Endometrium (tissue), 2 donors: ENCODE measurements at regions not wholly inside any gene's neighbourhood (a gene's known extent, or its start where the extent isn't known, plus 50 kb on each side); places are given as distances from the start of the nearest gene placed in this dataset.
"Not testable (repeated sequence)": the region's sequence is repeated elsewhere in the genome, so short reads cannot be mapped to it uniquely, and the experiment has no call there.

ENCODE experiments used
- FAIRE-seq: peaks from 2 replicates; lab custom pipeline; 2012; peaks lifted over from hg19 to GRCh38; lab: Jason Lieb, UNC
- donor health status: control.
- donor health status: control.

DNA sequence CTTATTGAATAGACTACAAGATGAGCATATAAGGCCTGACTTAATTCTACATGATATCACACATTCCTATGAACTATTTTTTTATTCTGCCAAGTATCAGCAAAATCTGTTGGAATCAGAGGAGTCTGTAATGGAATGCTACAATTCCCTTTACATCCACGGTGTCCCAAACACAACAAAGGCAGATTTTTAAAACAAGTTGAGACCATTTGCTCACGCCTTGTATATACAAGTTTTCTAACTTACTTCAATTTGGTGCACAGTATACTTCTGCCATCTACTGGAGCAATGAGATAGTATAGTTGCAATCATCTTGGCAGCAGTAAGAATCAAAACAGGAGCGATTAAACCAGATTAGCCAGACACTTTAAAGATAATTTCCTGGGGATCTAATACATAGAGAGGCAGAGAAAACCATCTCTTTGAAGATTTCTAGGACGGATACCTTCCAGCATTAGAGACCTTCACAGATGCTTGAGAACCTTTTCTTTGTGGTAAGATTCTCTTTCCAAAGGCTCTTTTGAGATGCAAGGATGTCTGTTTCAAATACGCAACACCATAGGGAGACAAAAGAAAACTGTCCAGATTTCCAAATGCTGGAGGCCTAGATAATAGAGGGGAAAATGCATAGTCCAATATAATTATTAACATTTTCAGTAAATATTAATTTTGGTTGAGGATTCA is 302.0 kb upstream of the MIR17HG start:
- FAIRE-seq: no peak

DNA sequence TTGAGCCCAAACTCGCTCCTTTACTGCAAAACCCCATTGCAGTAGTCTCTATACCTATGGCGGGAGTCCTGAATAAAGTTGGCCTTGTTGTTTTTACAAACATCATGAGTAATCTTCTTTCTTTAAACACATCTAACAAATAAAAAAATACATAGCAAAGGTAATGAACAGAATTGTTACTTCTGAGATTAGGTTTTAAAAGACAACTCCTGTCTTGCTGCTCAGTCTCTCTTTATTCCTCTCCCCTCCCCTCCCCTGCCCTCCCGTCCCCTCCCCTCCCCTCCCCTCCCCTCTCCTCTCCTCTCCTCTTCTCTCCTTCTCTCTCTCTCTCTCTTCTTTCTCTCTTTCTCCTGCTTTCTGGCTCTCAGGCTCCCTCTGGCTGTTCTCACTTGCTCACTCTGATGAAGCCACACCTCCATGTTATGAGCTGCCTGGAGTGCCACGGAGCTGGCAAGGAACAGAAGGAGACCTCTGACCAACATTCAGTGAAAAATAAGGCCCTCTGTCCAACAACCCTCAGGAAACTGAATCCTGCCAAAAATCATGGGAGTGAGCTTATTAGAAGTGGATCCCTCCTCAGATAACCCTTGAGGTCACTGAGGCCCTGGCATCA is 300.7 kb upstream of the MIR17HG start:
- FAIRE-seq: no peak

DNA sequence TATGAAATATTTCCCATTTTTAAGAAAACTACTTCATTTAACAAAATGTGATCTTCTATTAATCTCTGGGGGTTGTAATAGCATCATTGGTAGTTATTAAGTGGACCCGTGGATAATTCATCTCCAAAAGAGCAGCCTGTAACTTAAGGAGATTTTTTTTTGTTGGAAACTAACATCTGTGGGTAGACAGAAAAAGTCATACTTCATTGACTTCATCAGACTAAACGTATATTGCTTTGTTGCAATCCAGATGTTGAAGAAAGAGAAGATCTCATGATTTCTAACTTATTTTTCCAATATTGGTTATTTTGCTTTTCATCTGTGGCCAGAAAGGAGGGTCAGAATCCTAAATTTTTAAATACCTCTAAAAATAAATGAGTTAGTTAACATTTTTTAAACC is 296.5 kb upstream of the MIR17HG start:
- no peak for FAIRE-seq

DNA sequence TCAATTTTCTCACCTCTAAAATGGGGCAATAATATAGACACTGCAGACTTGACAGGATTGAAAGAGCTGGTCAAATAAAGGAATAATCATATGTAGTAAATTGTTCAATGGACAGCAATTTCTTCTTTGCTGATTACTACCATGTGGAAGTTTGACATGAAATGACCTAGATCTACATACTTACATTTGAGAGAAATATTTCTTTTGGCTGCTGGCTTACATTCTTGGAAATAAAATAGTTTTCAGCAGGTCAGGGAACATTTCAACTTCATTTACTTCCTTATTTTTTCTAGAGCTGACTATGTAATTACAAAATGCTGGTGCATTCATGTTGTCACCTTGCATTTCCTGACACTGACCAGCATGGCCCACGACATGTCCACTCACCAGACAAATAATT is 294.6 kb upstream of the MIR17HG start:
- no peak for FAIRE-seq

DNA sequence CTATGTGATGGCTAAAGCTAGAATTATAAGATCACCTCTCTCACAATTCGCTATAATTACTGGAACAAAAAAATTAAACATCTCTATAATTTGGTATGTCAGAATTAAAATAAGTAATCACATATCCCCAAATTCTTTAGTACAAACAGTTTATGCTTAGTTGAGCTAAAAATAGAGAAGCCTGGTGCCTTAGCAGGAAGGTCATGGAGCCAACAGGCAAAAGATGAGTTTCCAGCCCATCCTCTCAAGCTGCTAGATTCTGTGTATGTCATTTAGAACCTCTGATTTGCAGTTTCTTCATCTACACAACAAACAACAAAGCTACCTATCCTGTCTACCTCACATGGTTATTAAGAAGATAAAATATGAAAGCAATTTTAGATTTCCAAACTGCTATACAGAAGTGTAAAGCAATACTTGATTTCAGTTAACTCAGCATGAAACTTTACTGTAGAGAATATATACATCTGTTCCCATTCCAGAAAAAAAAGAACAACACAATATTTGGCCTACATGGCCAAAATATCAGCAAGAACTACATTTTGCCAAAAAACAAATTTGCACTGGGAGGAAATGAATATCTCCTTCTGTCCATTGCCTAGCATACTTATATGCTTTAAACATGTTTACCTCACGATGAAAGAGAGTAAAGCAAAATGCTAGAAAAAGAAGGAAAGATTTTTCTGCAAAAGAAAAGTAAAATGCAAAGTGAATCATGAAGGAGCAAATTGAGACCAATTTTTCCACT is 294.0 kb upstream of the MIR17HG start:
- no peak for FAIRE-seq

DNA sequence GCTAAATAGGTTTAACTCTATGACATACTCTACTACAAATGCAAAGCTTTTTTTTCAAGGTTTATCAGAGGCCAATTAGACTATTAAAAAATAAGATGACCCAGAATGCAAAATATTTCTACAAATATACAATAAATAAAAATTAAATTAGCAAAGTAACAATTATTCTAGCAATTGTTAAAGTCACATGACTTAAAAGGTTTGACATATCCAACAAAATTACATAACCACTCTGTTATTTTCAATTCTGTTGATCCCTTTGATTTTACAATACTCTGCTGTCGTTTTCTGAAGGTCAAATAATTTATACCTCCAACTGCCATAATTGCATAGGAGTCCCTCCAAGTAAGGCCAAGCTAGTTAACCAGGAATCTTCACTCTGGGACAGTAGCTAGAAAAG is 292.6 kb upstream of the MIR17HG start:
- FAIRE-seq: no peak

DNA sequence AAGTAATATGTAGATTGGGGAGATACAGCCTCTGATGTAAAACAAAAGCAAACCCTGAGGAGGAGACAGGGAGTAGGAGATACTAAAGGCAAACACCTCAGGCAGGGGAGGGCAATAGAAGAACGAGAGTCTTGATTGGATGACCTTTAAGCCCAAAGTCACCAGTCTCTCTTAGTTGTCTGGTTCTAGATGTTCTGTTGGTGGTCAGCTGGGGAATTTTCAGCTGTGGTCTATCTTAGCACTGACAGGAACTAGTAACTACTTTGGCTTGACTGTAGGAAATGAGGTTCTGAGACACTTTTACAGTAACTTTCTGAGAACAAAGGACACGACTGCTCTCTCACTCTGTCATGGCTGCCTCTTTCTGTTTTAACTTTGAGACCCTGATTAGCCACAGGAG is 290.7 kb upstream of the MIR17HG start:
- no peak for FAIRE-seq

DNA sequence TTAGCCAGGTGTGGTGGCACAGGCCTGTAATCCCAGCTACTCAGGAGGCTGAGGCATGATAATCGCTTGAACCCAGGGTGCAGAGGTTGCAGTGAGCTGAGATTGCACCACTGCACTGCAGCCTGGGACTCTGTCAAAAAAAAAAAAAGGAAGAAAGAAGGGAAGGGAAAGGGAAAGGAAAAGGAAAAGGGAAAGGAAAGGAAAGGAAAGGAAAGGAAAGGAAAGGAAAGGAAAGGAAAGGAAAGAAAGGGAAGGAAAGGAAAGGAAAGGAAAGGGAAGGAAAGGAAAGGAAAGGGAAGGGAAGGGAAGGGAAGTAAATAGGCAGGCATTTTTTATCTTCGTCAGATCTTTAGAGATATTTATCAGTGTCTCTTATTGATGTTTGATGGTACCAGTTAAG is 290.0 kb upstream of the MIR17HG start:
- not testable (repeated sequence) for FAIRE-seq

DNA sequence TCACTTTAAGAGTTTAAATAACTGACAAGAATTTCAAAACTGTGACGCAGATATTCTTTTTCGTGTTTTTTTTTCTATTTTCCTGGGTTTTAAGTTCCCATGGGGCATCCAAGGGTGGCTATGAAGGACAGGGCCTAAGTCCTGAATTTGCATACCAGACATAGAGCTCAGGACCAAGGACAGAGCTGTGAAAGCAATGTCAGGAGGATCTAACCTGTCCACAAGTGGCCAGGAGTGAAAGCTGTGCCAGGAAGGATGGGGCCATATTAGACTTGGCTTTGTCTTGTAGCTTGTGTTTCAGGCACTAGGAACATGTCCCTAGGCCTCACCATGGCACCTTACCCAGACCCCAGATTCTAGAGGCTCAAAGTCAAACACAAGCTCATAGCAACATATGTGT is 289.4 kb upstream of the MIR17HG start:
- FAIRE-seq: no peak

DNA sequence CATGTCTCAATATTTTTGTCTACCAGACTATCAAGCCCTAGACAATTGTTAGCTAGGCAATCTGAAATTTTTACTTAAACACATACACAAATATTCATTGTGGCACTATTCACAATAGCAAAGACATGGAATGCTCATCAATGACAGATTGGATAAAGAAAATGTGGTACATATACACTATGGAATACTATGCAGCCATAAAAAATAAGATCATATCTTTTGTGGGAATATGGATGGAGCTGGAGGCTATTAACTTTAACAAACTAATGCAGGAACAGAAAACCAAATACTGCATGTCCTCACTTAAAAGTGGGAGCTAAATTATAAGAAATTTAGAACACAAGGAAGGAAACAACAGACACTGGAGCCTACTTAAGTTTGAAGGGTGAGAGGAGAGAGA is 288.6 kb upstream of the MIR17HG start:
- FAIRE-seq: no peak

DNA sequence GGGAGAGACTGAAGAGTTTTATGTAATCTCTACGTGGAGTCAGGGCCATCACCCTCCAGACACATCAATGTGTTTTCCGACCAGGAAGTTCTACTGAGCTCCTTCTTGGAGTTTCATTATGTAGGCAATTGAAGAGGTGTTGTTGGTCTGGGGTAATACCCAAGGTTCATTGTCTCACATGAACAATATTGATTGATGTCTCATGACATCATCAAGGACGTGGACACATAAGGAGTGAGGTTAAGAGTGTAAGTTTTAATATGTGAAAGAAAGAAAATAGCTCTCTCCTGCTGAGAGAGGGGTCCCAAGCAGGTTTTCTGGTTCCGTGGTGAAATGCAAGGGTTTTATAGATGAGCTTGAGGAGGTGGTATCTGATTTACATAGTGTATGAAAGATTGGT is 280.7 kb upstream of the MIR17HG start:
- FAIRE-seq: no peak

DNA sequence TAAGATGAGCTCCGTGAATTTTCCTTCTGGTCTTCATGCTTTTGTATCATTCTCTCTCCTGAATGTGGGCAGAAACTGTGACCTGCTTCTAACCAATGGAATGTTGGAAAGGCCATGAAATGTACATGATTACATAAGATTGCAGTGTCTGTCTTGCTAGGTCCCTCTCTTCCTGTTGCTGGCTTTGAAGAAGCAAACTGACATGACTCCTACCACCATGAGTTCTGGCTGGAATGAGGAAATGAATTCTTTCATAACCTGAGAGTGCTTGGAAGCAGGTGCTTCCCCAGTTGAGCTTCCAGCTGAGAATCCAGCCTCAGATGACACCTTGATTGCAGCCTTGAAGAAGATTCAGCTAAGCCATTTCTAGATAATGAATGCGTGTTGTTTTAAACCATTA is 275.0 kb upstream of the MIR17HG start:
- FAIRE-seq: no peak

DNA sequence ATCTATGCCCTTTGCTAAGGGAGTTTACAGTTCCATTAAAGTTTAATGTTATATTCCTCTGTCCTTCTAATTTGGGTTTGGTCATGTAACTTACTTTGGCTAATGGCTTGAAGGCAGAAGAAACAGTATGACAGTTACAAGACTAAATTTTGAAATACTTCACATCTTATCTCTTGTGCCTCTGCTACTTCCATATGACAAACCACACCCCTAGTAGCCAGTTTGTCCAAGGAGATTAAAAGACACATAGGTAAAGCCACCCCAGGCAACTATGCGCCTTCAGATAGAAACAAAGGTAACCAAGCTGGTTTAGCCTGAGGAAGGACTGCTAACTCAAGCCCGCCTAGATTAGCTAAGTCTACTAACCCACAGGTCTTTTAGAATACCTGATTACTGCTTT is 273.4 kb upstream of the MIR17HG start:
- no peak for FAIRE-seq

DNA sequence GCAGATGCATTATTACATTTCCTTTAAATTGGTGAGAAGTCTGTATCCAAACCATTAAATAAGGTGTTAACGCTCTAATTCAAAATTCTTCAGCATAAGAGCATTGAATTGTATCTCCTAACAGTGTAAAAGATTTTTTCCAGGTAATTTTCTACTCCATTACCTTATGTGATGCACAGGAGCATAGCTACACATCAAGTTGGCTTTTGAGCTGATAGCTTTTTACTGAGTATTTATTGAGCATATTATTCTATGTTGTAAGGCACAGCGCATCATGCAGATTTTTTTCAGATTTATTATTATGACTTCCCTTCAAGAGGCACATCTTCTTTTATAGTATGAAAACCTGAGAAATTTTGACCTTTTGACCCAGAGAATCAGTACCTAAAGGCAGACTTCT is 270.7 kb upstream of the MIR17HG start:
- no peak for FAIRE-seq

DNA sequence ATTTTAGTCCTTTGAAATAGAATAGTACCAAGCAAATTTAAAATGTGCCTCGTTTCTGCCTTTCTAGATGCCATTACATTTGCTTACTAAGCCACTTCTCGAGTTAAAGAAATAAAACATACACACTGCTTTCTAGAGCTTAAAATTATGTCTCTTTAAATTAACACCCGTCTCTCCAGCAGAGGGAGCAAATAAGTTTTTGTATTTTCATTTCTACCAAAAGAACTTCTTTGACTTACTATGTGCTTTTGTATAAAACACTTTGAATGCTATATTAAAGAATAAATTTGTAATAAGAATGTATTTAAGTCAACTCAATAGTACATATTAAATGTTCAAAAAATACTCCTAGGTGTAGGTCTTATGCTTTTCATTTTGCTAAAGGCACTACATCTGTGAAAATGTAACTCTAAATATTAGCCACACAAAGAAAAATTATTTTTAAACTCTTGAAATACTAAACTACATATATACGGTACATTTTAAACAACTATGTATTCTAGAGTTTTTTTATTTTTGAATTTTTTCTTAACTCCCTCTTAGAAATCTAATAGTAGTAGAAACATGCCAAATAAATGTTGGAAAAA is 269.3 kb upstream of the MIR17HG start:
- FAIRE-seq: no peak

DNA sequence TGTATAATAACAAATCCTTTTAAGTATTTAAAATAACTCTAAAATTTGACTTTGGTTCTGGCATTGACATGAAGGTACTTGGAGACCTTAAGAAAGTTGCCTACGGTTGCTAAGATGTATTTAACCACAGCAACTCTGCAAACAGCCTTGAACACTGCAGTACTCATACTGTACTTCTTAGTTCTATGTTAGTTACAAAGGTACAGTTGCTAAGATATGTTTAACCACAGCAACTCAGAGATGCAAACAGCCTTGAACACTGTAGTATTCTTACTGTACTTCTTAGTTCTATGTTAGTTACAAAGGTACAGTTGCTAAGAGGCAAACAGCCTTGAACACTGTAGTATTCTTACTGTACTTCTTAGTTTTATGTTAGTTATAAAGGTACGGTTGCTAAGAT is 268.3 kb upstream of the MIR17HG start:
- FAIRE-seq: no peak

DNA sequence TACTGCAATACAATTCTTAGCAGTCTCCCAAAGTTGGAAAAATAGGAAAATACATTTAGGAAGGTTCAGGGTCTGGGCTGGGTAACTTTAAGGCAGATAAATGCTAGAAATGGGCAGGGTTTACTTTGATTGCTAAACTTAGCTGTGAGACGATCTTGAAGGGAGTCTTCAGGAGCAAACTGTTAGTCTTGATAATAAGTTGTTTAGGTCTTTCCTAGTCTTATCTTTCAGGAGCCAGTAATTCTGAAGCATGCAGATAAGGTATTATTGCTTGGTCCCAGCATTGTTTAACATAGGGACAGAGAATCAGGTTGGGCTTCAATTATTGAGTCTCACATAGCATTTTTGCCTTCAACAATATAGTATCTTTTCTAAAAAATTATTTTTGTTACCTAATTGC is 262.4 kb upstream of the MIR17HG start:
- no peak for FAIRE-seq

DNA sequence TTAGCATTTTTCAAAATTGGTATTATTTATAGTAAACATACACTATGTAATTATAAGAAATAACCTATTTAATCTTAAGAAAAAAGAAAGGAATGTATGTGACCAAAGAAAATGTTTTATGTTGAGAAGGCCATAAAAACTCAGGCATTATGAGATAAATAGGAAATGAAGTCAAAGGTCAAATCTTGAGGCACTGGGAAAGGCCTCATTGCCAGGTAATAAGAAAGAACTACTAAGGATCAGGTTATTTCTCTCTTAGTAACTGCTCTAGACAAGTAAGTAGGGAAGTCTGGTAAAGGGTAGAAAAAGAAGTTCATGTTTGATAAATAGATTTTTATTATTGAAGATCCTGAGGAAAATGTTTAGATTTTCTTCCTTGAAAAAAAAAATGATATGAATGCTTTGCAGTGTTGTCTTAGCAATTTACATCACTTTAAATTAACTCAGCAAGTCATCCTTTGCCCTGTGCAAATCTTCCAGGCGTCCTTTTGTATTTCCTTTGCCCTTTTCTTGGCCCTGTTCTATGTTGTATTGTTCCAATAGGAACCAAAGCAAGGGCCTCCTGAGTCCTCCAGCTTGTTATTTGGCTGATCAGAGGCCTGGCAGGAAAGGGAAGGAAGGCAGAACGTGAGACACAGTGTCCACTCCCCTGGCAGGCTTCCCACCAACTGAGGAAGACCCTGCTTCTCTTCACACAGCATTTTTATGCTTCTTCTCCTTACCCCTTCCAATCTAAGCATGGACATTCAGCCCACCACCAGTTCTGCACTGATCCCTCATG is 260.4 kb upstream of the MIR17HG start:
- no peak for FAIRE-seq

DNA sequence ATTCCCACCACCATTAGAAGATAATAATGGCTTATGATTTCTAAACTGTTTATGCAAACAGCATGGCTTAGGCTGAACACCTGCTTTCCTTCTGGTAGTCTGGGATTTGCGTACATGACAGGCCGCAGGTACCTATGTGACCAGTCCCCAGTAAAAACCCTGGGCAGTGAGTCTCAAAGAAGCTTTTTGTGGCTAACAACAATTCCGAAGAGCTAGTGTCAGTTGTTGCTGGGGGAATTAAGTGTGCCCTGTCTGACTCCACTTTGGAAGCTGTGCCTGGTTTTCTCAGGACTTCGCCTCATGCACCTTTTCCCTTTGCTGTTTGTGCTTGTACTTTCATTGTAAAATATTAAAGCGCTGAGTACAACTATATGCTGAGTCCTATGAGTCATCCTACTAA is 250.2 kb upstream of the MIR17HG start:
- FAIRE-seq: no peak

DNA sequence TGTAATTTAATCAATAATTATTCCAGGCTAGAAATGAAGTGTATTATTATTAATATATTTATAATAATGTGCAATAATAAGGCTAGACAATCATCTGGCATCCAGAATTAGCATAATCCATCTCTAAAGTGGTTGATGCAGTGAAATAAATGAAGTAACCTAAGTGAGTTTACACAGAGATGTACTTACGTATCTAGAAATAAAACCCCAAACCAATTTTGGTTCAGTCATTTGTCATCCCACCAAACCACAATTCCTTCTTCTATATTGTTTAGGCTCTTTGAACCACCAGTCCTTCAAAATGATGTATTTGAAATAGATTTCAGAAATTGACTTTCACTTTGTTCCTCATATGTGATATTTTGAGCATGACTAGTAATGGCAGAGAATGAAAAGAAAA is 247.6 kb upstream of the MIR17HG start:
- no peak for FAIRE-seq

DNA sequence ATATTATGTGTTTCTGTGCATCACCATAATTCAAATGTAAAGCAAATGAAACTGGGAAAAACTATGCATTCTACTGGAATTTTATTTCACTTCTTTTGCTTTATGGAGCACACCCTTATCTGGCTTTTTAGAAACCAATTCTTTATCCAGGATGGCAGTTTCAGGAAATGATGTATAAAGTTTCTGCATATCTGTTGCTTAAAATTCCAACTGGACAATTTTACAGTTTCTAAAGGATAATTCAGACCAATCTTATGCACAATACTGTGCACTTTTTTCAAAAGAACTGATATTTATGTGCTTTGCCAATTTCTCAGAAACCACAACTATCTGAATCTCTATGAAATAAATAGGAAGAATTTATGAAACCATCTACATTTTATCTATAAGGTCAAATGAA is 246.5 kb upstream of the MIR17HG start:
- FAIRE-seq: no peak

DNA sequence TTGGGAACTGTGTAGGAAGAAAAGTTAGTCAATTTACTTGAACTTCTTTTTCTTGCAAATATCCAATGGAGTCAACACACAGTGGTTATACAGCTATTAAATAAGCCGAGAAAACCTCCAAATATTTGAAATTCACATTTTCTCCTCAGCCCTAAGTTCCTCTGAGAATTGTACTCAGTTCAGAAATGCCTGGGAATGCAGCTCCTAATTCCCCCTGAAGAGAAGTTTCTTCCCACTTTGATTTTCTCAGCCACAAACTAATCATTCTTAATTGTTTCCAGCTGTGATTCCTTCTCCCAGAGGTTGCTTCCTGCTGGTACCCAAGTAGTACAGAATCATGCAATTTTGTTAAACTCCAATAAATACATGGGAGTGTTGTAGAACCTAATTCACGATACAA is 246.1 kb upstream of the MIR17HG start:
- FAIRE-seq: no peak

DNA sequence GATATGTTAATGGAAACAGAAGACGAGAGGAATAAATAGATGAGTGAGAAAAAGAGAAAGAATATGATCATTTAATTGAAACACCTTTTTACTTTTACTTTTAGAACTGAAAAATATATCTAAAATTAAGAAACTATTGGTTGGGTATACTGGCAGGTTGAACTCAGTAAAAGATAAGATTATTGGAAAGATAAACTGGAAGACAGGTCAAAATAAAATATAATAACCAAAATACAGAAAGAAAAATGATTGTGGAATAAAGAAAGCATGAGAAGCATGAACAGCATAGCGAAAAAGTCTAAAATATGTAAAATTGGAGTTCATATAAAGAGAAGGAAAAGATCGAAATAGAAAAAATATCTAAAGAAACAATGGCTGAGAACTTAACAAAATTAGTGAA is 242.2 kb upstream of the MIR17HG start:
- no peak for FAIRE-seq
